MCF 10A (cell line): ENCODE measurements at regions not wholly inside any gene's neighbourhood (a gene's known extent, or its start where the extent isn't known, plus 50 kb on each side); places are given as distances from the start of the nearest gene placed in this dataset.

ENCODE experiments used
- BruUV-seq: library from RNA; stranded (reverse); fragments of 400-500 nt; replicated peaks from 2 replicates; lab custom pipeline; 2021; lab: Mats Ljungman, UMichigan
- CTCF ChIA-PET: fragments of 300-600 bp; sonication (Branson Sonifier 250); formaldehyde crosslinking; extraction: SDS; loops from one replicate; lab custom pipeline; 2021; ENCODE audit warnings: antibody characterized with exemption, inconsistent platforms; lab: Yijun Ruan, JAX
- POLR2A ChIA-PET: fragments of 300-600, 350-650 bp; sonication (Branson Sonifier 250); formaldehyde crosslinking; extraction: SDS; loops from one replicate; lab custom pipeline; 2020; ENCODE audit warnings: antibody characterized with exemption, inconsistent platforms; lab: Yijun Ruan, JAX
- DNase-seq: peaks from one replicate; pipeline ENCODE4 v3.0.0-alpha.2; 2018; ENCODE audit not compliant: unreplicated experiment
- H3K27ac Mint-ChIP-seq: one replicate; pipeline ENCODE4 v1.8.0; 2022; ENCODE audit warnings: mild to moderate bottlenecking, low read depth, mixed read lengths; ENCODE audit not compliant: unreplicated experiment
- H3K27me3 Mint-ChIP-seq: one replicate; pipeline ENCODE4 v1.8.0; 2022; ENCODE audit warnings: mixed read lengths; ENCODE audit not compliant: insufficient read depth, unreplicated experiment
- H3K36me3 Mint-ChIP-seq: one replicate; pipeline ENCODE4 v1.8.0; 2022; ENCODE audit warnings: mild to moderate bottlenecking, moderate library complexity, mixed read lengths; ENCODE audit not compliant: insufficient read depth, unreplicated experiment
- H3K4me1 Mint-ChIP-seq: one replicate; pipeline ENCODE4 v1.8.0; 2022; ENCODE audit warnings: mixed read lengths; ENCODE audit not compliant: insufficient read depth, unreplicated experiment
- H3K4me3 Mint-ChIP-seq: one replicate; pipeline ENCODE4 v1.8.0; 2022; ENCODE audit warnings: mild to moderate bottlenecking, moderate library complexity, mixed read lengths; ENCODE audit not compliant: unreplicated experiment
- H3K9me3 Mint-ChIP-seq: one replicate; pipeline ENCODE4 v1.8.0; 2022; ENCODE audit warnings: mixed read lengths; ENCODE audit not compliant: unreplicated experiment
- CTCF ChIP-seq: fragments of 200-600 bp; IDR thresholded peaks from one replicate; pipeline ENCODE4 v1.8.0; 2022; ENCODE audit warnings: antibody characterized with exemption, mild to moderate bottlenecking; ENCODE audit not compliant: unreplicated experiment
- intact Hi-C: fragments of 100-400 bp; cut with micrococcal nuclease; formaldehyde crosslinking; loops from 2 replicates; pipeline ENCODE4 v1.14.1; 2022

DNA sequence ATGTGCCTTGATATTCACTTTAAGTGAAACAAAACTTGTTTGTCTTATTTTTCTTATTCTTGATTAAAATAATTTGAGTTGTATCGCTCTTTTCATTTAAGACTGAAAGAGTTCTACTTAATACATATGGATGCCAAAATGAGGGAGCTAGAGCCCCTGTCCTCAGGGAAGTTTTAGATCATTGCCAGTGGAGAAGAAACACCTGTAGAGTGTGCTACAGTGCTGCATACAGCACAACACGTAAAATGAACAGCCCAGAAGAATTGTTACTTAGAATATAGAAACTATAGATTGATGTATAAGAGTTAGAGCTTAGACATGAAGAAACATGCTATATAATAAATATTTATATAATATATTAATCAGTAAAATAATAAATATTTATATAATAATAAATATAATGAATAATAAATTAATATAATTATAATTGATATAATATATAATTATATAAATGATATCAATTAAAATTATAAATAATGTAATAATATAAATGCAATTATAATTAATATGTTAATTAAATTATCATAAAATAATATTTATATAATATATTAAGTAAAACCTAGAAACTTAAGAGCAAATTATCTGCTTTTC is 1234.7 kb downstream of the ROBO2 start:
- Mint-ChIP-seq H3K27me3 (no peaks in the 10 kb centered on the region), H3K4me3 (no peak overlapping the region), H3K27ac (no peak overlapping the region), H3K4me1 (no peaks in the 10 kb centered on the region), H3K9me3 (no peaks in the 10 kb centered on the region), H3K36me3 (no peaks in the 10 kb centered on the region)
- no peak for DNase-seq
- no peak for TF ChIP-seq CTCF
- intact Hi-C loops, result loop anchor here (10.0 kb wide), 1 partner anchor 370 kb away; no protein-coding TSS in a partner anchor
- ChIA-PET CTCF (interaction anchor here (0.6 to 1.5 kb wide), 4 partner anchors 14 to 371 kb away, joined by 3 to 12 read pairs (median 4); no protein-coding TSS in a partner anchor), POLR2A (no interaction called here)
- no TSS peak for BruUV-seq

- BruUV-seq, result no TSS peak
- no peak overlapping the region for H3K4me3 Mint-ChIP-seq
- intact Hi-C loops, result loop anchor here (10.0 kb wide), 1 partner anchor 369 kb away; no protein-coding TSS in a partner anchor
- H3K27ac Mint-ChIP-seq, result no peak overlapping the region
- no peaks in the 10 kb centered on the region for H3K27me3 Mint-ChIP-seq
- no peak for DNase-seq
- no peak for TF ChIP-seq CTCF
- CTCF ChIA-PET, result interaction anchor here (1.1 to 1.5 kb wide), 2 partner anchors 222 to 370 kb away, joined by 3 to 12 read pairs; no protein-coding TSS in a partner anchor
- POLR2A ChIA-PET, result no interaction called here
- no peaks in the 10 kb centered on the region for H3K9me3 Mint-ChIP-seq
- H3K36me3 Mint-ChIP-seq, result no peaks in the 10 kb centered on the region
- H3K4me1 Mint-ChIP-seq, result no peaks in the 10 kb centered on the region
Measured at GRCh38 chr3:78275420-78275852, 1235.5 kb downstream of the ROBO2 start.

GRCh38 chr3:78277220-78277619 is 1237.3 kb downstream of the ROBO2 start:
- ChIA-PET CTCF (interaction anchor here (0.7 to 1.7 kb wide), 2 partner anchors 12 to 368 kb away, joined by 4 to 5 read pairs; no protein-coding TSS in a partner anchor), POLR2A (no interaction called here)
- BruUV-seq, result no TSS peak
- Mint-ChIP-seq H3K27ac (no peak overlapping the region), H3K4me3 (no peak overlapping the region), H3K4me1 (no peaks in the 10 kb centered on the region), H3K27me3 (no peaks in the 10 kb centered on the region), H3K9me3 (no peaks in the 10 kb centered on the region), H3K36me3 (no peaks in the 10 kb centered on the region)
- no peak for DNase-seq
- no peak for TF ChIP-seq CTCF
- intact Hi-C loops, result loop anchor here (10.0 kb wide), 1 partner anchor 368 kb away; no protein-coding TSS in a partner anchor

DNA sequence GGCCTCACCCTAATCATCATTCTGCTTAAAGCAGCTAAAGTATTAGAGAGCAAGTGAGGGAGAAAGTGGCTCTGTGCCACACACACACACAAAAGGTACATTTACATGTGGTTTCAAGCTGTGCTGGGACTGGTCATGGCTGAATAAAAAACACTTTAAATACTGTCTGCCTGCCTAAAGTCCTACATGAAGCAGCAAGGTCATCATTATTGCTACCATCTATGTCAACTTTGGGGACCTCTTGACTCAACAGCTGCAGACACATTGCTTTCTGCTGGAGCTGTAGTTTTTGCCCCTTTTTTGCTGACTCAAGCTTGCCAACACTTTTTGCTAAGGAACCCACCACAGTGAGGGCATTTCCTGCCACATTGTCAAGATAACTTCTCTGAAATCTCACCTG is 1237.9 kb downstream of the ROBO2 start:
- DNase-seq, result no peak
- Mint-ChIP-seq H3K36me3 (no peaks in the 10 kb centered on the region), H3K27ac (no peak overlapping the region), H3K9me3 (no peaks in the 10 kb centered on the region), H3K4me1 (no peaks in the 10 kb centered on the region), H3K4me3 (no peak overlapping the region), H3K27me3 (no peaks in the 10 kb centered on the region)
- BruUV-seq, result no TSS peak
- intact Hi-C loops, result loop anchor here (10.0 kb wide), 1 partner anchor 367 kb away; no protein-coding TSS in a partner anchor
- TF ChIP-seq CTCF, result no peak
- CTCF ChIA-PET, result interaction anchor here (0.7 to 1.7 kb wide), 2 partner anchors 12 to 368 kb away, joined by 4 to 5 read pairs; no protein-coding TSS in a partner anchor
- POLR2A ChIA-PET, result no interaction called here
